Loucy (cell line): ENCODE measurements at regions not wholly inside any gene's neighbourhood (a gene's known extent, or its start where the extent isn't known, plus 50 kb on each side); places are given as distances from the start of the nearest gene placed in this dataset.

Experiments
- H2AFZ ChIP-seq: fragments of 200-600 bp; sonication (generic); 2 replicates; pipeline ENCODE4 v1.6.0; 2016; ENCODE audit warnings: antibody characterized with exemption, mild to moderate bottlenecking, low read length, moderate library complexity
- H3F3A ChIP-seq: fragments of 200-600 bp; 2 replicates; pipeline ENCODE4 v1.6.0; 2016; ENCODE audit warnings: antibody characterized with exemption, low read depth, mild to moderate bottlenecking
- H3K27me3 ChIP-seq: fragments of 200-600 bp; sonication (generic); 2 replicates; pipeline ENCODE4 v1.6.1; 2014; ENCODE audit warnings: low read length, mild to moderate bottlenecking; ENCODE audit not compliant: insufficient read depth, poor library complexity, severe bottlenecking
- H3K36me3 ChIP-seq: fragments of 200-600 bp; sonication (generic); 2 replicates; pipeline ENCODE4 v1.6.1; 2016; ENCODE audit warnings: low read length; ENCODE audit not compliant: insufficient read depth
- H3K4me1 ChIP-seq: fragments of 200-600 bp; sonication (generic); 2 replicates; pipeline ENCODE4 v1.5.1; 2014; ENCODE audit warnings: low read length, mild to moderate bottlenecking; ENCODE audit not compliant: insufficient read depth, poor library complexity, severe bottlenecking
- H3K4me2 ChIP-seq: fragments of 200-600 bp; sonication (generic); 2 replicates; pipeline ENCODE4 v1.6.0; 2014; ENCODE audit warnings: antibody characterized with exemption, low read length, low read depth, mild to moderate bottlenecking; ENCODE audit not compliant: poor library complexity, severe bottlenecking
- H3K4me3 ChIP-seq: fragments of 200-600 bp; sonication (generic); 2 replicates; pipeline ENCODE4 v1.5.1; 2014; ENCODE audit warnings: low read length, mild to moderate bottlenecking, mixed read lengths; ENCODE audit not compliant: poor library complexity, severe bottlenecking
- H3K79me2 ChIP-seq: fragments of 200-600 bp; sonication (generic); 2 replicates; pipeline ENCODE4 v1.6.1; 2014; ENCODE audit warnings: low read length; ENCODE audit not compliant: insufficient read depth
- H3K9ac ChIP-seq: fragments of 200-600 bp; sonication (generic); 2 replicates; pipeline ENCODE4 v1.6.0; 2014; ENCODE audit warnings: mild to moderate bottlenecking, low read depth, low read length, moderate library complexity; ENCODE audit not compliant: poor library complexity, severe bottlenecking
- H3K9me2 ChIP-seq: fragments of 200-600 bp; sonication (generic); replicated peaks from 2 replicates; pipeline ENCODE4 v1.6.1; 2016; ENCODE audit warnings: low read depth, low read length, mixed read lengths
- H3K9me3 ChIP-seq: fragments of 200-600 bp; sonication (generic); 2 replicates; pipeline ENCODE4 v1.6.1; 2014; ENCODE audit warnings: mild to moderate bottlenecking, antibody characterized with exemption, low read length, low read depth; ENCODE audit not compliant: insufficient read depth
- H4K20me1 ChIP-seq: fragments of 200-600 bp; sonication (generic); 2 replicates; pipeline ENCODE4 v1.6.0; 2014; ENCODE audit warnings: antibody characterized with exemption, low read length, mild to moderate bottlenecking; ENCODE audit not compliant: insufficient read depth, poor library complexity, severe bottlenecking
- EZH2phosphoT487 ChIP-seq: fragments of 200-600 bp; IDR thresholded peaks from 2 replicates; pipeline ENCODE4 v1.6.1; 2018; ENCODE audit warnings: antibody characterized with exemption, mild to moderate bottlenecking, moderate library complexity, borderline replicate concordance
- TF ChIP-seq, protein P1 (sequence below): fragments of 200-600 bp; sonication (generic); conservative IDR thresholded peaks from 2 replicates; pipeline ENCODE4 v1.5.1; 2014; ENCODE audit warnings: mild to moderate bottlenecking, antibody characterized with exemption, low read length

DNA sequence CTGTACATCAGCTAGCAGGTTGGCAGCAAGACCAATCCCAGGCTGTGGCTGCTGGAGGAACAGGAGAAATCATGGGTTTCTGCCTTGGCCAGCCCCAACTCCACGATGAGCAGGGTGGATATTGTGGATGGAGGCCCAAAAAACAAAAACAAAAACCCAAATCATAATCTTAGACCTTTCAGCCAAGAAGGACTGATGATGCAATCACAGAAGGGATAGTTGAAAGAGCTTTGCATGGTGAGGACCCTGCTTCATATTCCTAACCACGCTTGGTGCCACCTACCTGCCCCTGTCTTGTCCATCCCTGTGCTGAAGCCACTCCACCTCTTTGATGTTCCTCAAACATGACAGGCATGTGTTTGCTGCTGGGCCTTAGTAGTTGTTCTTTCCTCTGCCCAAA is 68.8 kb upstream of the CT45A1 start:
- Histone ChIP-seq H3F3A (no peaks in the 10 kb centered on the region), H3K27me3 (no peaks in the 10 kb centered on the region), H3K9ac (no peak overlapping the region), H2AFZ (no peak overlapping the region), H3K4me2 (no peak overlapping the region), H3K9me2 (no peaks in the 10 kb centered on the region), H4K20me1 (no peaks in the 10 kb centered on the region), H3K9me3 (no peaks in the 10 kb centered on the region), H3K4me1 (no peaks in the 10 kb centered on the region), H3K79me2 (no peaks in the 10 kb centered on the region), H3K4me3 (no peak overlapping the region), H3K36me3 (no peaks in the 10 kb centered on the region)
- TF ChIP-seq, protein P1, sequence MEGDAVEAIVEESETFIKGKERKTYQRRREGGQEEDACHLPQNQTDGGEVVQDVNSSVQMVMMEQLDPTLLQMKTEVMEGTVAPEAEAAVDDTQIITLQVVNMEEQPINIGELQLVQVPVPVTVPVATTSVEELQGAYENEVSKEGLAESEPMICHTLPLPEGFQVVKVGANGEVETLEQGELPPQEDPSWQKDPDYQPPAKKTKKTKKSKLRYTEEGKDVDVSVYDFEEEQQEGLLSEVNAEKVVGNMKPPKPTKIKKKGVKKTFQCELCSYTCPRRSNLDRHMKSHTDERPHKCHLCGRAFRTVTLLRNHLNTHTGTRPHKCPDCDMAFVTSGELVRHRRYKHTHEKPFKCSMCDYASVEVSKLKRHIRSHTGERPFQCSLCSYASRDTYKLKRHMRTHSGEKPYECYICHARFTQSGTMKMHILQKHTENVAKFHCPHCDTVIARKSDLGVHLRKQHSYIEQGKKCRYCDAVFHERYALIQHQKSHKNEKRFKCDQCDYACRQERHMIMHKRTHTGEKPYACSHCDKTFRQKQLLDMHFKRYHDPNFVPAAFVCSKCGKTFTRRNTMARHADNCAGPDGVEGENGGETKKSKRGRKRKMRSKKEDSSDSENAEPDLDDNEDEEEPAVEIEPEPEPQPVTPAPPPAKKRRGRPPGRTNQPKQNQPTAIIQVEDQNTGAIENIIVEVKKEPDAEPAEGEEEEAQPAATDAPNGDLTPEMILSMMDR: no peak
- TF ChIP-seq EZH2phosphoT487: no peak

DNA sequence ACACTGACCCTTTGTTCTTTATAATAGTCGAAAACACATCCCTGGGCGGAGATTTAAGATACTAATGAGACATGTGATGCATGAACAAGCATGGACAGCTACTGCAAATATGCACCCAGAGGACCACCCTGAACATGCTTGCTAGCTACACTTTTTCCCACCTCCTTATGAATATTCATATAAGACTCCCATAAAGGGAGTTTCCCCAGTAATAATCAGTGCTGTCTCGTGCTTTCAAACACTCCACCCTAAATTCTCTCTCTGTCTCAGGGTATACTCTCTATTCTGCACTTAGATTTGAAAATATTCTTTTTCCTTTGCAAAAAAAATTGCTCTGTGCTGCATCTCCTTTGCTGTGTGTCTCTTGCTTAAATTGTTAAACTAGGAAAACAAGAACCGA is 64.4 kb upstream of the CT45A1 start:
- no peaks in the 10 kb centered on the region for H4K20me1 ChIP-seq
- H3K4me3 ChIP-seq: no peak overlapping the region
- no peaks in the 10 kb centered on the region for H3K9me2 ChIP-seq
- H3F3A ChIP-seq: no peaks in the 10 kb centered on the region
- no peak overlapping the region for H3K9ac ChIP-seq
- H2AFZ ChIP-seq: no peak overlapping the region
- H3K9me3 ChIP-seq: no peaks in the 10 kb centered on the region
- no peak overlapping the region for H3K4me2 ChIP-seq
- H3K79me2 ChIP-seq: no peaks in the 10 kb centered on the region
- H3K4me1 ChIP-seq: no peaks in the 10 kb centered on the region
- no peaks in the 10 kb centered on the region for H3K27me3 ChIP-seq
- TF ChIP-seq, protein P1: no peak
- no peak for TF ChIP-seq EZH2phosphoT487
- no peaks in the 10 kb centered on the region for H3K36me3 ChIP-seq

DNA sequence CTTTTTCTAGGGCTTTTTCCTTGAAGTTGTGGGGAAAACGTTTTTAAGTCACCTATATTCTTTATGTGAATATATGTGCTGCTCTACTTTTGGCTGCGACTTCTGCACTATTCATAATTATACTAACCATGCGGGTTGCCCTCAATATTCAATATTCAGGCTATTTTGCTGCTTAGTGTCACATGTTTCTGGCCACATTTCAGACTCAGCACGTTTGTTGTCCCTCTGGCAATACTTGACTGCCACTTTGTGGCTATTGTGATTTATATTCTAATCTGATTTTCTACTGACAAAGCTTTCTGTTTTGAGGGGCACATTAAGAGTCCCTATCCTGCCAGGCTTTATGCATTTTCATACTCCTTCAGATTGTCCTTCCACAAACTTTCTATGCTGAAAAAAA is 63.9 kb upstream of the CT45A1 start:
- Histone ChIP-seq H4K20me1 (no peaks in the 10 kb centered on the region), H3K9me2 (no peaks in the 10 kb centered on the region), H3K9me3 (no peaks in the 10 kb centered on the region), H3F3A (no peaks in the 10 kb centered on the region), H3K4me3 (no peak overlapping the region), H3K4me1 (no peaks in the 10 kb centered on the region), H3K27me3 (no peaks in the 10 kb centered on the region), H3K4me2 (no peak overlapping the region), H3K9ac (no peak overlapping the region), H3K36me3 (no peaks in the 10 kb centered on the region), H2AFZ (no peak overlapping the region), H3K79me2 (no peaks in the 10 kb centered on the region)
- TF ChIP-seq, protein P1: no peak
- TF ChIP-seq EZH2phosphoT487: no peak
